ENCODE measurements at regions not wholly inside any gene's neighbourhood (a gene's known extent, or its start where the extent isn't known, plus 50 kb on each side); places are given as distances from the start of the nearest gene placed in this dataset.

- WGBS, 2 experiments (ENCODE audit: extremely low coverage in 2 of 2, insufficient read length in 1 of 2), result no CpG with 5 or more reads among the region's 6 CpGs
- H3K9ac ChIP-seq (ENCODE audit: low read depth, low read length), result no peak overlapping the region
- no peaks in the 10 kb centered on the region for H4K20me1 ChIP-seq (ENCODE audit: insufficient read depth, low read length)
- no peak overlapping the region for H3K23ac ChIP-seq (ENCODE audit: low read depth, low read length)
- DNase-seq (no peak), ATAC-seq (ENCODE audit: low read depth) (no peak)
- no peaks in the 10 kb centered on the region for H3K9me3 ChIP-seq (ENCODE audit: control insufficient read depth, insufficient read depth, low read length)
- H3K56ac ChIP-seq (ENCODE audit: extremely low read depth, insufficient read depth, low read length), result no peak overlapping the region
- H3K27me3 ChIP-seq (ENCODE audit: control insufficient read depth, insufficient read depth, low read length), result peaks cover 8% of the 10 kb centered on the region
- no peak overlapping the region for H2BK20ac ChIP-seq (ENCODE audit: low read depth, low read length)
- no peak overlapping the region for H4K5ac ChIP-seq (ENCODE audit: low read depth, low read length)
- no peak overlapping the region for H3K27ac ChIP-seq (ENCODE audit: insufficient read depth, low read length)
- dilution Hi-C loops (cut with HindIII; ENCODE audit: low sequenced_read_pairs, unreplicated experiment) (no loop called here), in situ Hi-C loops (cut with MboI; ENCODE audit: low sequenced_read_pairs) (no loop called here), intact Hi-C loops (cut with micrococcal nuclease) (no loop called here)
- no peak overlapping the region for H3K4me2 ChIP-seq (ENCODE audit: low read depth, low read length)
- no peak overlapping the region for H3K4me3 ChIP-seq (ENCODE audit: insufficient read depth, low read depth, low read length)
- H3K36me3 ChIP-seq (ENCODE audit: control insufficient read depth, insufficient read depth, low read length), result no peaks in the 10 kb centered on the region
- no peak overlapping the region for H2BK15ac ChIP-seq (ENCODE audit: low read depth, low read length)
- no peak overlapping the region for H4K91ac ChIP-seq (ENCODE audit: insufficient read depth, low read depth, low read length)
- H2AK5ac ChIP-seq (ENCODE audit: low read depth, low read length), result no peak overlapping the region
- no peak overlapping the region for H3K14ac ChIP-seq (replicated peaks; ENCODE audit: low read depth, low read length)
- no peaks in the 10 kb centered on the region for H3K4me1 ChIP-seq (ENCODE audit: control insufficient read depth, insufficient read depth, low read length)
- no peak overlapping the region for H2AK9ac ChIP-seq (replicated peaks; ENCODE audit: low read depth, low read length, poor library complexity)
- CTCF ChIA-PET, result no interaction called here
- POLR2A ChIA-PET (ENCODE audit: unreplicated experiment), result no interaction called here
- TF ChIP-seq MXI1 (IDR thresholded peaks at IDR 0.05; ENCODE audit: borderline replicate concordance, low read depth, low read length) (no peak), ELK1 (IDR thresholded peaks at IDR 0.05; ENCODE audit: borderline replicate concordance, low read depth, low read length) (no peak), MAZ (IDR thresholded peaks at IDR 0.05; ENCODE audit: borderline replicate concordance, low read depth, low read length) (no peak), FOS (IDR thresholded peaks at IDR 0.05; ENCODE audit: low read depth, low read length) (no peak), RFX5 (IDR thresholded peaks at IDR 0.05; ENCODE audit: low read depth, low read length) (no peak), BHLHE40 (IDR thresholded peaks at IDR 0.05; ENCODE audit: low read depth, low read length) (no peak), CEBPB (IDR thresholded peaks at IDR 0.05; ENCODE audit: low read depth, low read length) (no peak), MAFK (IDR thresholded peaks at IDR 0.05; ENCODE audit: low read depth, low read length) (no peak), POLR2A (IDR thresholded peaks at IDR 0.05; ENCODE audit: low read depth, low read length) (no peak), CTCF (conservative IDR thresholded peaks at IDR 0.05; ENCODE audit: low read depth, low read length) (no peak), RCOR1 (IDR thresholded peaks at IDR 0.05; ENCODE audit: insufficient replicate concordance, low read length) (no peak), RAD21 (IDR thresholded peaks at IDR 0.05; ENCODE audit: low read length) (no peak), SMC3 (IDR thresholded peaks at IDR 0.05; ENCODE audit: low read depth, low read length) (no peak), USF2 (IDR thresholded peaks at IDR 0.05; ENCODE audit: low read depth, low read length) (no peak), CHD1 (IDR thresholded peaks at IDR 0.05; ENCODE audit: low read depth, low read length) (no peak), NFE2L2 (IDR thresholded peaks at IDR 0.05; ENCODE audit: low read depth, low read length) (no peak)
- H3K9me1 ChIP-seq (ENCODE audit: insufficient read depth, low read length), result no peaks in the 10 kb centered on the region
- H2AFZ ChIP-seq (replicated peaks; ENCODE audit: low read length, poor library complexity), result no peak overlapping the region
- no peaks in the 10 kb centered on the region for H3K79me1 ChIP-seq (ENCODE audit: low read depth in 1 of 2, low read length in 2 of 2)
- no peak overlapping the region for H2BK5ac ChIP-seq (ENCODE audit: low read depth, low read length, poor library complexity, severe bottlenecking)
- no peak overlapping the region for H3K4ac ChIP-seq (ENCODE audit: low read depth, low read length)
- H4K8ac ChIP-seq (ENCODE audit: low read depth in 2 of 2, low read length in 2 of 2), result no peak overlapping the region
- H2BK120ac ChIP-seq (ENCODE audit: low read depth, low read length), result no peak overlapping the region
- BruUV-seq (replicated peaks), result no TSS peak
- no peak overlapping the region for H3K18ac ChIP-seq (ENCODE audit: low read depth, low read length)
Measured at GRCh38 chr11:127136438-127136837, 135.9 kb upstream of the KIRREL3 start.
